ENCODE measurements at regions not wholly inside any gene's neighbourhood (a gene's known extent, or its start where the extent isn't known, plus 50 kb on each side); places are given as distances from the start of the nearest gene placed in this dataset.

- DNase-seq (ENCODE audit: low read depth in 2 of 2) = peak; percentile 71 to 99
- H2AFZ ChIP-seq (ENCODE audit: low read length) = peak overlapping the region; percentile 15
- no peaks in the 10 kb centered on the region for H3K36me3 ChIP-seq (ENCODE audit: control insufficient read depth, insufficient read depth, low read length)
- no peak overlapping the region for H3K27ac ChIP-seq (ENCODE audit: insufficient read depth, low read length)
- H3K4me2 ChIP-seq (ENCODE audit: extremely low read depth, insufficient read depth, low read length) = peak overlapping the region; percentile 75
- H4K20me1 ChIP-seq (ENCODE audit: control insufficient read depth, extremely low read depth, insufficient read depth, low read length) = no peaks in the 10 kb centered on the region
- peaks cover 39% of the 10 kb centered on the region for H3K27me3 ChIP-seq (ENCODE audit: control insufficient read depth, insufficient read depth, low read length)
- H3K79me2 ChIP-seq (ENCODE audit: control insufficient read depth, insufficient read depth, low read length) = no peaks in the 10 kb centered on the region
- no peak overlapping the region for H3K9ac ChIP-seq (ENCODE audit: insufficient read depth, low read length)
- no peaks in the 10 kb centered on the region for H3K4me1 ChIP-seq (ENCODE audit: control insufficient read depth, extremely low read depth, insufficient read depth, low read length)
- no peak for TF ChIP-seq CTCF (conservative IDR thresholded peaks at IDR 0.05 in 1 of 2, IDR thresholded peaks at IDR 0.05 in 1 of 2; ENCODE audit: low read depth in 1 of 2, low read length in 2 of 2)
- peak; percentile 54 for TF ChIP-seq EZH2 (IDR thresholded peaks at IDR 0.05; ENCODE audit: low read length, missing control alignments)
- peak overlapping the region; percentile 40 to 63 (median 47) for H3K4me3 ChIP-seq (replicated peaks in 1 of 4; ENCODE audit: control extremely low read depth in 1 of 4, insufficient read depth in 1 of 4, low read depth in 3 of 4, low read length in 4 of 4)
- no peaks in the 10 kb centered on the region for H3K9me3 ChIP-seq (ENCODE audit: control insufficient read depth, insufficient read depth, low read depth, low read length)
Observed at GRCh38 chr5:88660947-88661805, 221.8 kb downstream of the MEF2C start.

DNA sequence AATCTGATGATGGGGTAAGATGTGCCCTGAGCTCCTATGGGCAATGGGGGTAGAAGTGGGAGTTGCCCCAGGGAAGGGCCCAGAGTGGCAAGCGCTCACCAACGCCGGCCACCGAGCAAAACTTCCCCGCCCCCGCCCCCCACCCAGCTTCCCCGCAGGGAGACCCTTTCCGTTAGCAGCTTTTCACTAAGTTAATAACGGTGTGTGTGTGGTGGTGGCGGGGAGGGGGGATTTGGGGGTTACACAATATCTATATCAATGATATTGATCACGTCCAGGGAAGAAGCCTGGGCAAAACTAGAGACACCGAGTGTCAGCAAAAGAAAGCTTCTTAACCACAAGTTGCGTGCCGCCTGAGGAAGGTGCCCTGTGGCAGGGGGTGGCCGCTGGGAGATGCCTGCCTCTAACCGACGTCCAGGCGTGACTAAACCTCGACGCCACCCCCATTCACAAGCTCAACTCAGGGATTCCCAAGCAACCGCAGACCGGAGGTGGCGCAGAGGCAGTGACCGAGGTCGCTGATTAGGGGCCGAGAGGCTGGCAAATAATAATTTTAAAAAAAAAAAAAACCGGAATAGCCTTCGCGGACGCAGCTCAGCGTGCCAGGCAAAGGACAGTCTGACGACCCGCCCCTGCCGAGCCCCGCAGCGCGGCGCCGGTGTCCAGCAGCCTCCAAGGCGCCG lies 222.6 kb downstream of the MEF2C start:
- H3K9me3 ChIP-seq (ENCODE audit: control insufficient read depth, insufficient read depth, low read depth, low read length) = no peaks in the 10 kb centered on the region
- H3K4me2 ChIP-seq (ENCODE audit: extremely low read depth, insufficient read depth, low read length) = peak overlapping the region; percentile 75
- no peaks in the 10 kb centered on the region for H3K4me1 ChIP-seq (ENCODE audit: control insufficient read depth, extremely low read depth, insufficient read depth, low read length)
- H3K79me2 ChIP-seq (ENCODE audit: control insufficient read depth, insufficient read depth, low read length) = no peaks in the 10 kb centered on the region
- no peaks in the 10 kb centered on the region for H4K20me1 ChIP-seq (ENCODE audit: control insufficient read depth, extremely low read depth, insufficient read depth, low read length)
- TF ChIP-seq EZH2 (IDR thresholded peaks at IDR 0.05; ENCODE audit: low read length, missing control alignments) (no peak), CTCF (conservative IDR thresholded peaks at IDR 0.05 in 1 of 2, IDR thresholded peaks at IDR 0.05 in 1 of 2; ENCODE audit: low read depth in 1 of 2, low read length in 2 of 2) (no peak)
- peak in 1 of 2 donors; percentile 93 for DNase-seq (ENCODE audit: low read depth in 2 of 2)
- H3K9ac ChIP-seq (ENCODE audit: insufficient read depth, low read length) = no peak overlapping the region
- peaks cover 32% of the 10 kb centered on the region for H3K27me3 ChIP-seq (ENCODE audit: control insufficient read depth, insufficient read depth, low read length)
- H3K27ac ChIP-seq (ENCODE audit: insufficient read depth, low read length) = no peak overlapping the region
- H3K36me3 ChIP-seq (ENCODE audit: control insufficient read depth, insufficient read depth, low read length) = no peaks in the 10 kb centered on the region
- H2AFZ ChIP-seq (ENCODE audit: low read length) = no peak overlapping the region
- peak overlapping the region; percentile 34 to 52 (median 41) for H3K4me3 ChIP-seq (replicated peaks in 1 of 4; ENCODE audit: control extremely low read depth in 1 of 4, insufficient read depth in 1 of 4, low read depth in 3 of 4, low read length in 4 of 4)

- H3K36me3 ChIP-seq (ENCODE audit: control insufficient read depth, insufficient read depth, low read length) = no peaks in the 10 kb centered on the region
- H3K4me2 ChIP-seq (ENCODE audit: extremely low read depth, insufficient read depth, low read length) = peak overlapping the region; percentile 27
- peaks cover 28% of the 10 kb centered on the region for H3K27me3 ChIP-seq (ENCODE audit: control insufficient read depth, insufficient read depth, low read length)
- H3K9ac ChIP-seq (ENCODE audit: insufficient read depth, low read length) = no peak overlapping the region
- DNase-seq (ENCODE audit: low read depth in 2 of 2) = peak in 1 of 2 donors; percentile 70
- no peaks in the 10 kb centered on the region for H3K9me3 ChIP-seq (ENCODE audit: control insufficient read depth, insufficient read depth, low read depth, low read length)
- H3K27ac ChIP-seq (ENCODE audit: insufficient read depth, low read length) = no peak overlapping the region
- H3K79me2 ChIP-seq (ENCODE audit: control insufficient read depth, insufficient read depth, low read length) = no peaks in the 10 kb centered on the region
- TF ChIP-seq CTCF (conservative IDR thresholded peaks at IDR 0.05 in 1 of 2, IDR thresholded peaks at IDR 0.05 in 1 of 2; ENCODE audit: low read depth in 1 of 2, low read length in 2 of 2) (no peak), EZH2 (IDR thresholded peaks at IDR 0.05; ENCODE audit: low read length, missing control alignments) (no peak)
- no peaks in the 10 kb centered on the region for H4K20me1 ChIP-seq (ENCODE audit: control insufficient read depth, extremely low read depth, insufficient read depth, low read length)
- no peak overlapping the region for H3K4me3 ChIP-seq (replicated peaks in 1 of 4; ENCODE audit: control extremely low read depth in 1 of 4, insufficient read depth in 1 of 4, low read depth in 3 of 4, low read length in 4 of 4)
- peak overlapping the region; percentile 20 for H2AFZ ChIP-seq (ENCODE audit: low read length)
- no peaks in the 10 kb centered on the region for H3K4me1 ChIP-seq (ENCODE audit: control insufficient read depth, extremely low read depth, insufficient read depth, low read length)
Observed at GRCh38 chr5:88659529-88660263, 223.3 kb downstream of the MEF2C start.

All from fibroblast of lung (primary cell).